MG63 (cell line): ENCODE measurements at regions not wholly inside any gene's neighbourhood (a gene's known extent, or its start where the extent isn't known, plus 50 kb on each side); places are given as distances from the start of the nearest gene placed in this dataset.

ENCODE experiments used
- DNase-seq: peaks from one replicate; pipeline ENCODE4 v3.0.0-alpha.2; 2020
- H3K27me3 ChIP-seq: fragments of 250-450 bp; sonication (Bioruptor Pico); 2 replicates; pipeline ENCODE4 v1.5.1; 2020; ENCODE audit warnings: mild to moderate bottlenecking, moderate library complexity
- H3K36me3 ChIP-seq: fragments of 250-450 bp; sonication (Bioruptor Pico); 2 replicates; pipeline ENCODE4 v1.5.1; 2020; ENCODE audit warnings: mild to moderate bottlenecking, moderate library complexity
- H3K4me3 ChIP-seq: fragments of 250-450 bp; sonication (Bioruptor Pico); 2 replicates; pipeline ENCODE4 v1.5.1; 2020; ENCODE audit warnings: mild to moderate bottlenecking, moderate library complexity
- H3K9me3 ChIP-seq: fragments of 250-450 bp; sonication (Bioruptor Pico); 2 replicates; pipeline ENCODE4 v1.5.1; 2020; ENCODE audit warnings: mild to moderate bottlenecking, moderate library complexity

- Histone ChIP-seq H3K9me3 (no peaks in the 10 kb centered on the region), H3K36me3 (no peaks in the 10 kb centered on the region), H3K27me3 (no peaks in the 10 kb centered on the region), H3K4me3 (no peak overlapping the region)
- DNase-seq, result no peak
These were observed 551.3 kb downstream of the CMPK2 start for GRCh38 chr2:6314218-6314960.

GRCh38 chr2:6325616-6326015, 540.1 kb downstream of the CMPK2 start:
- H3K36me3 ChIP-seq, result no peaks in the 10 kb centered on the region
- DNase-seq, result no peak
- H3K27me3 ChIP-seq, result no peaks in the 10 kb centered on the region
- H3K4me3 ChIP-seq, result no peak overlapping the region
- no peaks in the 10 kb centered on the region; the same call in 1 of the 2 replicates for H3K9me3 ChIP-seq

GRCh38 chr2:6326958-6327357, 538.7 kb downstream of the CMPK2 start:
- no peak overlapping the region for H3K4me3 ChIP-seq
- no peaks in the 10 kb centered on the region for H3K27me3 ChIP-seq
- DNase-seq, result no peak
- H3K36me3 ChIP-seq, result no peaks in the 10 kb centered on the region
- no peaks in the 10 kb centered on the region for H3K9me3 ChIP-seq

GRCh38 chr2:6336752-6337471, 528.8 kb downstream of the CMPK2 start:
- DNase-seq, result no peak
- Histone ChIP-seq H3K9me3 (no peaks in the 10 kb centered on the region), H3K27me3 (no peaks in the 10 kb centered on the region)

GRCh38 chr2:6337472-6337820, 528.3 kb downstream of the CMPK2 start:
- Histone ChIP-seq H3K9me3 (no peaks in the 10 kb centered on the region), H3K27me3 (no peaks in the 10 kb centered on the region), H3K36me3 (no peaks in the 10 kb centered on the region), H3K4me3 (no peak overlapping the region)
- DNase-seq, result no peak

More at GRCh38 chr2:6336752-6337471, 528.8 kb downstream of the CMPK2 start:
- H3K36me3 ChIP-seq, result no peaks in the 10 kb centered on the region
- H3K4me3 ChIP-seq, result no peak overlapping the region

- no peak for DNase-seq
- no peaks in the 10 kb centered on the region for H3K36me3 ChIP-seq
- no peaks in the 10 kb centered on the region for H3K27me3 ChIP-seq
- H3K9me3 ChIP-seq, result no peaks in the 10 kb centered on the region
- no peak overlapping the region for H3K4me3 ChIP-seq
These were observed 524.0 kb downstream of the CMPK2 start for GRCh38 chr2:6341588-6342129.

GRCh38 chr2:6342273-6342920, 523.3 kb downstream of the CMPK2 start:
- Histone ChIP-seq H3K27me3 (no peaks in the 10 kb centered on the region), H3K36me3 (no peaks in the 10 kb centered on the region), H3K4me3 (no peak overlapping the region), H3K9me3 (no peaks in the 10 kb centered on the region)
- DNase-seq, result no peak

- DNase-seq, result no peak
- no peaks in the 10 kb centered on the region for H3K36me3 ChIP-seq
- H3K27me3 ChIP-seq, result no peaks in the 10 kb centered on the region
- no peaks in the 10 kb centered on the region for H3K9me3 ChIP-seq
- no peak overlapping the region for H3K4me3 ChIP-seq
These were observed 522.6 kb downstream of the CMPK2 start for GRCh38 chr2:6343076-6343475.

GRCh38 chr2:6352247-6352646, 513.5 kb downstream of the CMPK2 start:
- no peak overlapping the region for H3K4me3 ChIP-seq
- H3K9me3 ChIP-seq, result no peaks in the 10 kb centered on the region
- no peaks in the 10 kb centered on the region for H3K27me3 ChIP-seq

GRCh38 chr2:6352906-6353515, 512.7 kb downstream of the CMPK2 start:
- no peaks in the 10 kb centered on the region for H3K27me3 ChIP-seq
- DNase-seq, result peak; percentile 59
- no peak overlapping the region for H3K4me3 ChIP-seq
- H3K36me3 ChIP-seq, result no peaks in the 10 kb centered on the region
- no peaks in the 10 kb centered on the region for H3K9me3 ChIP-seq

More at GRCh38 chr2:6352247-6352646, 513.5 kb downstream of the CMPK2 start:
- no peak for DNase-seq
- no peaks in the 10 kb centered on the region for H3K36me3 ChIP-seq

GRCh38 chr2:6353669-6354068, 512.0 kb downstream of the CMPK2 start:
- Histone ChIP-seq H3K27me3 (no peaks in the 10 kb centered on the region), H3K4me3 (no peak overlapping the region), H3K36me3 (no peaks in the 10 kb centered on the region), H3K9me3 (no peaks in the 10 kb centered on the region)
- no peak for DNase-seq

- no peaks in the 10 kb centered on the region for H3K36me3 ChIP-seq
- H3K4me3 ChIP-seq, result no peak overlapping the region
- no peak for DNase-seq
- no peaks in the 10 kb centered on the region for H3K27me3 ChIP-seq
- H3K9me3 ChIP-seq, result no peaks in the 10 kb centered on the region
These were observed 511.2 kb downstream of the CMPK2 start for GRCh38 chr2:6354546-6354945.

- Histone ChIP-seq H3K36me3 (no peaks in the 10 kb centered on the region), H3K27me3 (no peaks in the 10 kb centered on the region), H3K9me3 (no peaks in the 10 kb centered on the region), H3K4me3 (no peak overlapping the region)
- no peak for DNase-seq
These were observed 509.6 kb downstream of the CMPK2 start for GRCh38 chr2:6355886-6356761.

- Histone ChIP-seq H3K27me3 (no peaks in the 10 kb centered on the region), H3K4me3 (no peak overlapping the region), H3K36me3 (no peaks in the 10 kb centered on the region), H3K9me3 (no peaks in the 10 kb centered on the region; the same call in 1 of the 2 replicates)
- DNase-seq, result no peak
These were observed 507.2 kb downstream of the CMPK2 start for GRCh38 chr2:6358546-6358945.

GRCh38 chr2:6358985-6359384, 506.7 kb downstream of the CMPK2 start:
- Histone ChIP-seq H3K27me3 (no peaks in the 10 kb centered on the region), H3K9me3 (no peaks in the 10 kb centered on the region; the same call in 1 of the 2 replicates), H3K4me3 (no peak overlapping the region), H3K36me3 (no peaks in the 10 kb centered on the region)
- no peak for DNase-seq

GRCh38 chr2:6359964-6360363, 505.7 kb downstream of the CMPK2 start:
- H3K36me3 ChIP-seq, result no peaks in the 10 kb centered on the region
- H3K4me3 ChIP-seq, result no peak overlapping the region
- DNase-seq, result no peak
- H3K9me3 ChIP-seq, result no peaks in the 10 kb centered on the region; the same call in 1 of the 2 replicates
- no peaks in the 10 kb centered on the region for H3K27me3 ChIP-seq
